Neural crest cell (in vitro differentiated cells): ENCODE measurements at regions not wholly inside any gene's neighbourhood (a gene's known extent, or its start where the extent isn't known, plus 50 kb on each side); places are given as distances from the start of the nearest gene placed in this dataset.

ENCODE experiments used
- DNase-seq: peaks from one replicate; pipeline ENCODE4 v3.0.0; 2021; ENCODE audit warnings: low read depth, mixed read lengths, low spot score
- H3K27ac Mint-ChIP-seq: one replicate; pipeline ENCODE4 v1.8.0; 2021; ENCODE audit warnings: mild to moderate bottlenecking, mixed read lengths; ENCODE audit not compliant: unreplicated experiment
- H3K27me3 Mint-ChIP-seq: 2 replicates; pipeline ENCODE4 v1.8.0; 2021; ENCODE audit warnings: low read depth, mild to moderate bottlenecking, mixed read lengths
- H3K36me3 Mint-ChIP-seq: 2 replicates; pipeline ENCODE4 v1.8.0; 2021; ENCODE audit warnings: low read depth, mild to moderate bottlenecking, mixed read lengths
- H3K4me1 Mint-ChIP-seq: 2 replicates; pipeline ENCODE4 v1.8.0; 2021; ENCODE audit warnings: mixed read lengths
- H3K4me3 Mint-ChIP-seq: one replicate; pipeline ENCODE4 v1.8.0; 2021; ENCODE audit warnings: mild to moderate bottlenecking, mixed read lengths
- H3K9me3 Mint-ChIP-seq: 2 replicates; pipeline ENCODE4 v1.8.0; 2021; ENCODE audit warnings: mixed read lengths
- CTCF ChIP-seq: fragments of 200-600 bp; sonication (generic); conservative IDR thresholded peaks from 2 replicates; pipeline ENCODE4 v1.5.0; 2021; ENCODE audit warnings: antibody characterized with exemption, mild to moderate bottlenecking

DNA sequence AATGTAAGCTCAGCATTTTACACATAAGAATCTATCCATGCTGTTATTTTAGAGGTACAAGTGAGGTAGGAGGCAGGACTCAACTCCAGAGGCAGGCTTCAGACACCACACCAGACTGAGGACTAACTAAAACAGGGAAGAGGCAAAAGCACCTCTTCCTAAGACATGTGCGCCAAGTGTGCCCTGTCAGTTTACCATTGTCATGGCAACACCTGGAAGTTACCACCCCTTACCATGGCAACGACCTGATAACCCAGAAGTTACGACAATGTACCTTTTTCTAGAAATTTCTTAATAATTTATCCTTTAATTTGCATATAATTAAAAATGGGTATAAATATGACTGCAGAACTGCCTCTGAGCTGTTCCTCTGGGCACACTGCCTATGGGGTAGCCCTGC, 160.1 kb downstream of the FAM124B start:
- no peak for TF ChIP-seq CTCF
- H3K27me3 Mint-ChIP-seq, result no peaks in the 10 kb centered on the region
- H3K27ac Mint-ChIP-seq, result no peak overlapping the region

DNA sequence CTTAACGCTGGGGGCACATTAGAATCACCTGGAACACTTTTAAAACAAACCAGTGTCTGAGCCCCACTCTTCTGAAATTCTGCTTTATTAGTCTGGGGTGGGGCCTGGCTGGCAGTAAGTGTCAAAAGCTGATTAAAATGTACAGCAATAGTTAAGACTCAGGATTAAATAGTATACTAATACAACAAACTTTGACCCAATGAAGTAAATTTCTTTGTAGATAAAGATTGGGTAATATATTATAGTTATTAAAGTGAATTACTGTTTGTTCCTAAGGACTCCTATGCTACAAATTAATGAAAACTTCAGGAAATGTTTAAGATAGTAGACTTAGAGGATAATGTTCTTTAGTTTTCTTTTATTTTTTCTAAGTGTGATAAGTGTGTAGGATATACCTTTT, 160.9 kb downstream of the FAM124B start:
- no peaks in the 10 kb centered on the region for H3K27me3 Mint-ChIP-seq
- TF ChIP-seq CTCF, result no peak
- no peak overlapping the region for H3K27ac Mint-ChIP-seq
- no peaks in the 10 kb centered on the region for H3K36me3 Mint-ChIP-seq
- peaks cover 2% of the 10 kb centered on the region for H3K9me3 Mint-ChIP-seq
- DNase-seq, result no peak
- no peak overlapping the region for H3K4me3 Mint-ChIP-seq
- H3K4me1 Mint-ChIP-seq, result no peaks in the 10 kb centered on the region

More for the DNA sequence above, 160.1 kb downstream of the FAM124B start:
- Mint-ChIP-seq H3K9me3 (no peaks in the 10 kb centered on the region), H3K4me3 (no peak overlapping the region), H3K4me1 (no peaks in the 10 kb centered on the region), H3K36me3 (no peaks in the 10 kb centered on the region)
- no peak for DNase-seq

DNA sequence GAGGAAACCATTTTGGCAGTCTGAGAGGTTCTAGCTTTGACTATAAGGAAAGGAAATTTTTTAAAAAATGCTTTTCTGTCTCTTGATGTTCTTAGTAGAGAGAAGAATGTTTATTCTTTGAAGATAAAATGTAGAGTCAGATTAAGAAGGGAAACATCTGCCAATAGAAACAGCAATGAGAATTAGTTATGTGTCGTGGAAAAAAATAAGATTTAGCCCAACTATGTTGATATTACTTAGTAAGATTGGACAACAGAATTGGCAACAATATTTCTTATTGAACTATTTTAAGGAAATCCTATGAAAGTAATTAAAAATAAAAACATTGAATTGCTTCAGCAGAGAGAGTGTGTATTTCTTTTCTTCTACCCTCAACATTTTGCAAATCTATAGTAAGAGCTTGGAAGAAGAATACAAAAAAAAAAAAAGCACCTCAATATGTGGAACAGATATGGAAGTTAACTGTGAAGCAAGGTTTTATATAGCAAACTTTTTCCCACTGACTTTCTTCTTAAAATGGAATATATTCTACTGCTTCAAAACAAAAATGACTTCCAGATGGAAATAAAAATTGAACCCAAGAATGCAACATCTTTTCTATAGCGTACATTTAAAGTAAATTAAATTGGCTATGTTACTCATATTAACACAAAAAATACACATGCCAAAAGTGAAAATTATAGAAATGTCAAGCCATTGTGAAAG, 177.9 kb downstream of the FAM124B start:
- no peak for TF ChIP-seq CTCF
- Mint-ChIP-seq H3K4me1 (peaks cover 21% of the 10 kb centered on the region), H3K9me3 (peaks cover 4% of the 10 kb centered on the region), H3K27ac (no peak overlapping the region), H3K36me3 (peaks cover 2% of the 10 kb centered on the region), H3K27me3 (no peaks in the 10 kb centered on the region), H3K4me3 (no peak overlapping the region)
- DNase-seq, result no peak

DNA sequence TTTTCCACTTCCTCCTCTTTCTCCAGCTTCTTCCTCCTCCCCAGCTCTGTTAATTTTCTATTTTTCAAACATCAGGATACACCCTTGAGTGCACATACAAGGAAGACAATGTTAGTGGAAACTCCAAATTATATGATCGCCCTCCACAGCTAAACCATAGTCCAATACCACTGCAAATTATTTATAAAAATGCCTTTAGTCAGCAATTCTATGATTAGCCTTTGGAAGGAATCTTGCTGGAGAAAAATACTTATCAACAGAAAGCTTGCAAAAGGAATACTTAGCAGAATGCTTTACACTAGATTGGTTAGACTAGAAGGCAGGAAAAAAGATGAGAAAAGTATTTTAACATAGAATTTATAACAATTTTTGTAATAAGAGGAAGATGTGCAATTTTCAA, 178.9 kb downstream of the FAM124B start:
- Mint-ChIP-seq H3K9me3 (peaks cover 8% of the 10 kb centered on the region), H3K4me3 (no peak overlapping the region), H3K27me3 (no peaks in the 10 kb centered on the region), H3K36me3 (peaks cover 2% of the 10 kb centered on the region), H3K27ac (no peak overlapping the region), H3K4me1 (peaks cover 21% of the 10 kb centered on the region)
- no peak for TF ChIP-seq CTCF
- DNase-seq, result no peak

GRCh38 chr2:224222291-224222690, 179.6 kb downstream of the FAM124B start:
- no peak for DNase-seq
- no peaks in the 10 kb centered on the region for H3K27me3 Mint-ChIP-seq
- H3K36me3 Mint-ChIP-seq, result peaks cover 2% of the 10 kb centered on the region
- peaks cover 8% of the 10 kb centered on the region for H3K9me3 Mint-ChIP-seq
- H3K27ac Mint-ChIP-seq, result no peak overlapping the region
- no peak for TF ChIP-seq CTCF
- no peak overlapping the region for H3K4me3 Mint-ChIP-seq
- H3K4me1 Mint-ChIP-seq, result peaks cover 21% of the 10 kb centered on the region
